WTC11 (cell line): ENCODE measurements at regions not wholly inside any gene's neighbourhood (a gene's known extent, or its start where the extent isn't known, plus 50 kb on each side); places are given as distances from the start of the nearest gene placed in this dataset.

Experiments
- ATAC-seq: fragments of 200-7000 bp; cut with Tn5 transposase; 2 replicates; pipeline ENCODE4 v1.10.0; 2021; ENCODE audit warnings: mild to moderate bottlenecking, moderate library complexity
- CTCF ChIA-PET: fragments of 300-600 bp; sonication (Branson Sonifier 250); formaldehyde crosslinking; loops from one replicate; lab custom pipeline; 2021; ENCODE audit warnings: antibody characterized with exemption; lab: Charles Lee
- POLR2A ChIA-PET: fragments of 350-600 bp; sonication (Branson Sonifier 250); formaldehyde crosslinking; loops from one replicate; lab custom pipeline; 2021; ENCODE audit warnings: antibody characterized with exemption; lab: Charles Lee
- DNase-seq: peaks from one replicate; pipeline ENCODE4 v3.0.0; 2021; ENCODE audit warnings: low spot score
- H3K27ac Mint-ChIP-seq: 2 replicates; pipeline ENCODE4 v1.8.0; 2021; ENCODE audit warnings: mixed read lengths
- H3K27me3 Mint-ChIP-seq: 2 replicates; pipeline ENCODE4 v1.8.0; 2021; ENCODE audit warnings: low read depth, mild to moderate bottlenecking, moderate library complexity, mixed read lengths
- H3K36me3 Mint-ChIP-seq: 2 replicates; pipeline ENCODE4 v1.8.0; 2021; ENCODE audit warnings: mixed read lengths
- H3K4me1 Mint-ChIP-seq: 2 replicates; pipeline ENCODE4 v1.8.0; 2022; ENCODE audit warnings: mixed read lengths
- H3K4me3 Mint-ChIP-seq: 2 replicates; pipeline ENCODE4 v1.8.0; 2021; ENCODE audit warnings: mild to moderate bottlenecking, moderate library complexity, mixed read lengths
- H3K9me3 Mint-ChIP-seq: 2 replicates; pipeline ENCODE4 v1.8.0; 2021; ENCODE audit warnings: mixed read lengths
- ATF1 ChIP-seq: sonication (generic); formaldehyde crosslinking; IDR thresholded peaks from 2 replicates; pipeline ENCODE4 v1.8.1; 2023; ENCODE audit warnings: mild to moderate bottlenecking, moderate library complexity, missing genetic modification reagents
- CREM ChIP-seq: sonication (generic); formaldehyde crosslinking; IDR thresholded peaks from 2 replicates; pipeline ENCODE4 v1.8.1; 2022; ENCODE audit warnings: mild to moderate bottlenecking, missing genetic modification reagents, moderate library complexity
- E2F4 ChIP-seq: sonication (generic); formaldehyde crosslinking; IDR thresholded peaks from 2 replicates; pipeline ENCODE4 v1.8.1; 2022; ENCODE audit warnings: low read depth, mild to moderate bottlenecking, moderate library complexity, missing genetic modification reagents, borderline replicate concordance
- E2F5 ChIP-seq: sonication (generic); formaldehyde crosslinking; IDR thresholded peaks from 2 replicates; pipeline ENCODE4 v1.8.1; 2022; ENCODE audit warnings: mild to moderate bottlenecking, moderate library complexity, missing genetic modification reagents
- FOXK1 ChIP-seq: sonication (generic); formaldehyde crosslinking; IDR thresholded peaks from 2 replicates; pipeline ENCODE4 v1.8.0; 2022; ENCODE audit warnings: mild to moderate bottlenecking, moderate library complexity, missing genetic modification reagents
- FOXP1 ChIP-seq: sonication (generic); formaldehyde crosslinking; IDR thresholded peaks from 2 replicates; pipeline ENCODE4 v1.8.0; 2022; ENCODE audit warnings: missing genetic modification reagents, mild to moderate bottlenecking, moderate library complexity, borderline replicate concordance
- FOXP4 ChIP-seq: sonication (generic); formaldehyde crosslinking; IDR thresholded peaks from 2 replicates; pipeline ENCODE4 v1.8.0; 2022; ENCODE audit warnings: mild to moderate bottlenecking, missing genetic modification reagents
- JAZF1 ChIP-seq: fragments of 250-450 bp; sonication (Bioruptor Pico); IDR thresholded peaks from 2 replicates; pipeline ENCODE4 v1.9.0; 2021; ENCODE audit warnings: moderate library complexity, mild to moderate bottlenecking, inconsistent platforms
- JUN ChIP-seq: sonication (generic); formaldehyde crosslinking; IDR thresholded peaks from 2 replicates; pipeline ENCODE4 v1.8.0; 2023; ENCODE audit warnings: mild to moderate bottlenecking, missing genetic modification reagents
- MLX ChIP-seq: sonication (generic); formaldehyde crosslinking; IDR thresholded peaks from 2 replicates; pipeline ENCODE4 v1.8.1; 2023; ENCODE audit warnings: mild to moderate bottlenecking, missing genetic modification reagents, moderate library complexity
- MYBL2 ChIP-seq: sonication (generic); formaldehyde crosslinking; IDR thresholded peaks from 2 replicates; pipeline ENCODE4 v1.8.1; 2023; ENCODE audit warnings: mild to moderate bottlenecking, moderate library complexity, missing genetic modification reagents
- NFE2L1 ChIP-seq: sonication (generic); formaldehyde crosslinking; IDR thresholded peaks from 2 replicates; pipeline ENCODE4 v1.8.1; 2023; ENCODE audit warnings: missing genetic modification reagents
- NFYB ChIP-seq: sonication (generic); formaldehyde crosslinking; conservative IDR thresholded peaks from 2 replicates; pipeline ENCODE4 v1.8.0; 2022; ENCODE audit warnings: low read depth, missing genetic modification reagents
- PRRX2 ChIP-seq: fragments of 250-450 bp; sonication (Bioruptor Pico); IDR thresholded peaks from 2 replicates; pipeline ENCODE4 v1.8.0; 2021; ENCODE audit warnings: mild to moderate bottlenecking
- SP1 ChIP-seq: sonication (generic); formaldehyde crosslinking; conservative IDR thresholded peaks from 2 replicates; pipeline ENCODE4 v1.8.1; 2022; ENCODE audit warnings: missing genetic modification reagents
- TCF7 ChIP-seq: sonication (generic); formaldehyde crosslinking; IDR thresholded peaks from 2 replicates; pipeline ENCODE4 v1.8.0; 2022; ENCODE audit warnings: mild to moderate bottlenecking, low read depth, missing genetic modification reagents, moderate library complexity
- ZNF121 ChIP-seq: sonication (generic); formaldehyde crosslinking; IDR thresholded peaks from 2 replicates; pipeline ENCODE4 v1.8.0; 2023; ENCODE audit warnings: missing genetic modification reagents
- ZNF219 ChIP-seq: sonication (generic); formaldehyde crosslinking; IDR thresholded peaks from 2 replicates; pipeline ENCODE4 v1.8.0; 2023; ENCODE audit warnings: missing genetic modification reagents, mild to moderate bottlenecking, borderline replicate concordance
- ZNF396 ChIP-seq: fragments of 250-450 bp; sonication (Bioruptor Pico); IDR thresholded peaks from 2 replicates; pipeline ENCODE4 v1.8.0; 2021; ENCODE audit warnings: mild to moderate bottlenecking, moderate library complexity, borderline replicate concordance
- ZNF425 ChIP-seq: fragments of 250-450 bp; sonication (Bioruptor Pico); conservative IDR thresholded peaks from 2 replicates; pipeline ENCODE4 v1.9.0; 2021; ENCODE audit warnings: mild to moderate bottlenecking

GRCh38 chr2:190787743-190788235, 92.8 kb upstream of the GLS start:
- Mint-ChIP-seq H3K27ac (no peak overlapping the region), H3K9me3 (peaks cover 18% of the 10 kb centered on the region)
- TF ChIP-seq ZNF121 (CRISPR knock-in tag) (no peak), JAZF1 (no peak), TCF7 (CRISPR knock-in tag) (no peak), ZNF396 (CRISPR knock-in tag) (no peak), ZNF219 (CRISPR knock-in tag) (no peak), MYBL2 (CRISPR knock-in tag) (no peak), E2F5 (CRISPR knock-in tag) (no peak), JUN (CRISPR knock-in tag) (no peak), MLX (no peak), FOXP1 (CRISPR knock-in tag) (no peak)
- TF ChIP-seq, all 79 proteins: peak for 0
- no peak for DNase-seq
- ChIA-PET POLR2A (no interaction called here), CTCF (no interaction called here)
- ATAC-seq, result no peak
- peaks cover 46% of the 10 kb centered on the region for H3K4me1 Mint-ChIP-seq
- peaks cover 5% of the 10 kb centered on the region for H3K36me3 Mint-ChIP-seq
- no peaks in the 10 kb centered on the region for H3K27me3 Mint-ChIP-seq
- no peak overlapping the region for H3K4me3 Mint-ChIP-seq

- Mint-ChIP-seq H3K9me3 (peaks cover 8% of the 10 kb centered on the region), H3K4me1 (peaks cover 44% of the 10 kb centered on the region), H3K4me3 (no peak overlapping the region), H3K27me3 (no peaks in the 10 kb centered on the region), H3K36me3 (no peaks in the 10 kb centered on the region), H3K27ac (no peak overlapping the region)
- POLR2A ChIA-PET, result no interaction called here
- peak; percentile 55 for ATAC-seq
- no peak for DNase-seq
- CTCF ChIA-PET, result interaction anchor here (0.6 kb wide), 1 partner anchor 25 kb away, joined by 3 read pairs; no protein-coding TSS in a partner anchor
- TF ChIP-seq SP1 (no peak), ATF1 (no peak), FOXK1 (CRISPR knock-in tag) (no peak), ZNF425 (CRISPR knock-in tag) (no peak), E2F4 (CRISPR knock-in tag) (no peak), FOXP4 (no peak), CREM (no peak), NFE2L1 (CRISPR knock-in tag) (no peak), PRRX2 (no peak), MYBL2 (CRISPR knock-in tag) (no peak), NFYB (no peak)
- TF ChIP-seq, all 79 proteins: peak for 0
These were observed 91.3 kb upstream of the GLS start for GRCh38 chr2:190789074-190790004.
